Adipose tissue (tissue), 3 donors: ENCODE measurements at regions not wholly inside any gene's neighbourhood (a gene's known extent, or its start where the extent isn't known, plus 50 kb on each side); places are given as distances from the start of the nearest gene placed in this dataset.
A peak's percentile ranks its signal among the peaks of the same experiment; 100 is the strongest.

ENCODE experiments used
- H3K27ac ChIP-seq: one replicate; pipeline ENCODE4 v1.5.1; 2013; ENCODE audit warnings: low read depth, low read length
- WGBS, 3 donors: extraction: QIAGEN DNeasy Blood & Tissue Kit; methylation state at CpG; one replicate each; pipeline ENCODE4 v1.1.7; 2013; 5-methylcytosine and 5-hydroxymethylcytosine counted together
- donor health status: healthy with polysubstance abuse.
- donor health status: Bipolar disorder and iron deficiency.
- donor health status: healthy.

GRCh38 chr15:99440551-99441443, 125.0 kb upstream of the MEF2A start:
- H3K27ac ChIP-seq = no peak overlapping the region
- 83 to 85% (median 85%) methylated on average over 20 of the region's 20 CpGs for WGBS, 3 donors

DNA sequence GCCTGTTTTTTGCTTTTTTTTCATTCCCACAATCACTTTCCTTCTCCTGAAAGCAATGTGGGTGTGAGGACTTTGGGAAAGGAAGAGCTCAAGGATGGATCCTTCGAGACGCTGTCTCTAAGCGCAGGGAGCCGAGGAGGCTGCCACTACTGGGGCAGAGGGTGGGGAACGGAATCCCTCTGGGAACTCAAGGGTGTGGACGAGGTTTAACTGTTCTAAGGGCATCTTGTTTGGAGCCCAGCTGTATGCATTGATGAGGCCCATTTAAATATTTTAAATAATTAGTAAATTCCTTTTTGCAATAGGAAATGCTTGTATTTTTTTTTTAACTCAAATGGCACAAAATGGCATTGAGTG, 124.4 kb upstream of the MEF2A start:
- 68 to 84% (median 75%) methylated on average over 6 of the region's 6 CpGs for WGBS, 3 donors
- no peak overlapping the region for H3K27ac ChIP-seq

DNA sequence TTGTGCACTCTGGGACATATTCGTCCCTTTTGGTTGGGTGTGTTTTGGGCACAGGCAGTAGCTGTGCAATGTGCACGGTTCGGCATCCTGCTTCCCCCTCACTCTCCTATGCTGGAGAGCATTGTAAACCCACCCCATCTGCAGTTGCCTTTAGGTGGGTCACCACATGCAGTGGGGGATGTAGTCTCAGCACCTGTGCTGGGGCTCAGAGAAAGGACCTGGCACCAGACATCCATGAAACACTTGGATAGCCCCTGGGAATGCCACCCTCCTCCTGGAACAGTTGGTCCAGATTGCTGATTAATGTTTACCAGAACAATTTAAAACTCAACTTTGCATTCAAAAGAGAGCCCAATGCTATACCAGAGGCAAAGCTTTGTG, 123.9 kb upstream of the MEF2A start:
- 67 to 81% (median 76%) methylated on average over 3 of the region's 3 CpGs for WGBS, 3 donors

DNA sequence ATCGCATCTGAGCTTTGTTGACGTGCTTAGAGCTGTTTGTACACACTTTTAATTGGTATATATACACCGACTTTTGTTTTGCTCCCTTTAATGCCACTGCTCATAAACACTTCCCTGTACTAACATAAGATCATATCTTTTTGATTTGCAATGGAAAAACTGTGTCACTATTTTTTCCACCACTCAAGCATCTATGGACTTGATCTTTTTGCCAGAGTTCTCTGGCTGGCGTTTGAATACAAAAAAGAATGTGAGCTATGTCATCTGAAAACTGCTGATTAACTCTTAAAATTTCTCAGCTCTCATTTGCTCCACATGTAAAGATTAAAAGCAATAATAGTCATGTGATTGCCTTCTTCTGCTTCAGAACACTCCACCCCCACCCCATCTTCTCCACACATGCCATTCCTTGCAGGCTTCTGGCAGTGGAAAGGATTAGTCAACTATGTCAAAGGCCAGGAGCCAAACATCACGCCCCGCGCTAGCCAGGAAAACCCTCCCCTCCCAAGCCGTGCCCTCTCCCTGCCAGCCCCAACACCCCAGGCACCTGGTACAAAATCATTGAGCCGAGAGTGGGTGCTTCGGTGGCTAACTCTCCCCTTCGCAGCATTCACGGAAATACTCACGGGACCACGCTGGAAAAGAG, 123.4 kb upstream of the MEF2A start:
- WGBS, 3 donors = 30 to 47% (median 44%) methylated on average over 14 of the region's 14 CpGs
- H3K27ac ChIP-seq = no peak overlapping the region

More for the DNA sequence above, 123.9 kb upstream of the MEF2A start:
- H3K27ac ChIP-seq = no peak overlapping the region

- H3K27ac ChIP-seq = no peak overlapping the region
- WGBS, 3 donors = 76 to 82% (median 76%) methylated on average over 10 of the region's 10 CpGs
These were observed 122.6 kb upstream of the MEF2A start for GRCh38 chr15:99443056-99443756.

DNA sequence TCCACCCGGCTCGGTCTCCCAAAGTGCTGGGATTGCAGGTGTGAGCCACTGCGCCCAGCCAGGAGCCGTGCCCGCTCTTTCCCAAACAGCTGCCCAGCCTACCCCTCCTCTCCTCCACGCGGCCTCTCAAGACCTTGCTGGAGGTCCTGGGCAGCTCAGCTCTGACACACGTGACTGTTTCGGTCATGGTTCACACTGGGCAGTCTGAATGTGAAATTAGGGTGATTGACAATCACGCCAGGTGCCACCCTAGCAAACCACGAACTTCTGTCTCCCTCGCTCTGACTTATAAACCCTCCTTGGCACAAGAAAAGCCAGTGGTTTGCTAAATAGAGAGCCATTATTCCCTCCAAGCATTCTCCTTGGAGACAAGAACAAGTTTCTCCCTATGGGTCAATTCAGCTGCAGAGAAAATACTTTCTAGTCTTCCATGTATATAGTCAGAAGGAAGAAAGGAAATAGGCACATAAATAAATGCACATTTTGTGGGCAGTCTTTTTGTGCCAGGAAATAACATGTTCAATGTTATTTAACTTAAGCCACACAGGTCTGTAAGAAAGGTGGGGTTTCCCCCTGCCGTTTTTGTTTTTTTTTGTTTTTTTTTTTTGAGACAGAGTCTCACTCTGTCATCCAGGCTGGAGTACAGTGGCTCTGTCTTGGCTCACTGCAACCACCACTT, 121.9 kb upstream of the MEF2A start:
- H3K27ac ChIP-seq = no peak overlapping the region
- WGBS, 3 donors = 76 to 80% (median 80%) methylated on average over 13 of the region's 13 CpGs

- 79 to 86% (median 83%) methylated on average over 10 of the region's 10 CpGs for WGBS, 3 donors
- no peak overlapping the region for H3K27ac ChIP-seq
These were observed 120.4 kb upstream of the MEF2A start for GRCh38 chr15:99445272-99445850.

GRCh38 chr15:99446565-99447496, 119.0 kb upstream of the MEF2A start:
- no peak overlapping the region for H3K27ac ChIP-seq
- WGBS, 3 donors = 65 to 92% (median 88%) methylated on average over 35 of the region's 35 CpGs

- WGBS, 3 donors = 55 to 59% (median 59%) methylated on average over 19 to 28 of the region's 28 CpGs
These were observed 118.0 kb upstream of the MEF2A start for GRCh38 chr15:99447497-99448371.

GRCh38 chr15:99449514-99449913, 116.3 kb upstream of the MEF2A start:
- WGBS, 3 donors = 65 to 87% (median 83%) methylated on average over 4 of the region's 4 CpGs
- no peak overlapping the region for H3K27ac ChIP-seq

More at GRCh38 chr15:99447497-99448371, 118.0 kb upstream of the MEF2A start:
- H3K27ac ChIP-seq = no peak overlapping the region

DNA sequence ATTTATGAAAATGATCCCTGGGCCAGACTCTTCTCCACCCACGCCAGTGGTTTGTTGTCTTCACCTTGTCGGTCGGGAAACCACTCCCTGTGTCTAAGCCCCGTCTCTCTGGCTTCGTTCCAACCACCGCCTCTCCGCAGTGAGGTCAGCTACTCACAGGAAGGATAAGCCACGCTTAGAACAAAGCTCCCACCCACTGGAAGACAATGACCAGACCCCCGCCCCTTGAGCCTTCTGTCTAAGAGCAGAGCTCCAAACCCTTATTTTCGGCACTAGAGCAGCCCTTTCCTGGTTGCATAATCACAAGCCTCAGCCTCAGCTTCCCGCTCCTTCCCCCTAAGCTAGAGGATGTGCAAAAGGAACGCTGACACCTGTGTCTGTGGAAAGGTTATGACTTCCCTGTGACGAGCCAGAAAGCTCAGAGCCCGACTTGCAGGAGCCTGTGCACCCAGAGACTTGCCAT, 114.9 kb upstream of the MEF2A start:
- no peak overlapping the region for H3K27ac ChIP-seq
- WGBS, 3 donors = 15 to 53% (median 19%) methylated on average over 14 of the region's 14 CpGs

- 66 to 92% (median 87%) methylated on average over 3 of the region's 3 CpGs for WGBS, 3 donors
- no peak overlapping the region for H3K27ac ChIP-seq
These were observed 114.3 kb upstream of the MEF2A start for GRCh38 chr15:99451484-99451883.

- 83 to 94% (median 93%) methylated on average over 11 of the region's 11 CpGs for WGBS, 3 donors
- H3K27ac ChIP-seq = peak overlapping the region; percentile 48
These were observed 113.8 kb upstream of the MEF2A start for GRCh38 chr15:99452010-99452409.

DNA sequence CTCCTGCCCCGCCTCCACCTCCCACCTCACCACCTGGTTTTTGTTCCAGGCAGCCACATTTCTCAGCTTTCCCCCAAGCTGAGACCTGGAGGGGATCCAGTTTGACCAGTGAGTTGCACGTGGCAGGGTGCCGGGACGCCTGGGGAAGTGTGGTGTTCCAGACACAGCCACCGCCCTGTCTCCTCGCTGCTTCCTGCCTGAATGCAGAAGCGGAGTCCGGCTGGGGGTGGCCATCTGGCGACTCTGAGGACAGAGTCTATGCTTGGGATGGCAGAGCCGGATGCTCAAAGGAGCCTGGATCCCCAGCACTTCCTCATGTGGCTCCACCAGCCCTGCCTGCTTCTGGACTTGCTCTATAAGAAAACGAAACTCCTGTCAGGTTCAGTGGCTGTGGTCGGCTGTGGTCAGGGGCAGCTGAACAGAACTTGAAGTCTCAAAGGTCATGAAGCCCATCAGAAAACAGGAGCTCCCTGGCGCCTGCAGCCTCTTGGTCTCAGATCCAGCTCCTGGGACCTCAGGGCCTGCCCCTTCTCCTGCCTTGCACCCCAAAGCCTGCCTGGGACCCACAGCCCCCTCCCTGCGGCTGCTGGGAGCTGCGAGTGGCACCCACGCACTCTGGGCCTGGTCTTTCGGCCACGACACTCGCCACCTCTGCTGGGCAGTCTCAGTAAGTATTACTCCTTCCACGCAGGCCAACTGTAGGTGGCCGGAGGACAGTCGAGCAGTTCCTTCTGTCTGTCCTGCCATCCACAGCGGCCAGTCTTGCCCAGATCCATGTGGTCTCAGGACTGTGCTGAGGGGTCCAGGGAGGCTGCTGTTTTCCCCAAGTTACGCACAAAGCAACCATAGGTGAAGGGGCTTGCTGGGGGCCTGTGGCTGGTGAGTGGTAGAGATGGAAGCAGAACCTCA, 112.8 kb upstream of the MEF2A start:
- no peak overlapping the region for H3K27ac ChIP-seq
- 57 to 77% (median 57%) methylated on average over 24 of the region's 24 CpGs for WGBS, 3 donors

DNA sequence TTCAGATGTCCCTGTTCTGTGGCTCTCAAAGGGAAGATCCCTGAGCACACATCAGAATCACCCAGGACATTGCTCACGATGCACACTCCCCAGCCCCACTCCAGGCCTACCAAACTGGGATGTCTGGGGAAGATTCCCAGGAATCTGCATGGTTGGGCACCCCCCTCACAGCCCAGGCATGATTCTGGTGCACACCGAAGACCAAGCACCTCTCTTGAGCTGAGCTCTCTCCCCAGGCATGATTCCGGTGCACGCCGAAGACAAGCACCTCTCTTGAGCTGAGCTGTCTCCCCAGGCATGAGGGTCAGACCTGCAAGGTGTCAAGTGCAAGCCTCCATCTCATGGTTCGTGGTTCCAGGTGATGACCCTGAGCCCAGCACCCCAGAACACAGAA, 112.2 kb upstream of the MEF2A start:
- H3K27ac ChIP-seq = no peak overlapping the region
- 94 to 96% (median 94%) methylated on average over 6 of the region's 6 CpGs for WGBS, 3 donors
